ENCODE measurements at regions not wholly inside any gene's neighbourhood (a gene's known extent, or its start where the extent isn't known, plus 50 kb on each side); places are given as distances from the start of the nearest gene placed in this dataset.

GRCh38 chr3:90026406-90026805 lies 919.0 kb downstream of the EPHA3 start:
- TF ChIP-seq CTCF (IDR thresholded peaks at IDR 0.05) (no peak), POLR2A (IDR thresholded peaks at IDR 0.05) (no peak)
